Transverse colon (tissue), 4 donors: ENCODE measurements at regions not wholly inside any gene's neighbourhood (a gene's known extent, or its start where the extent isn't known, plus 50 kb on each side); places are given as distances from the start of the nearest gene placed in this dataset.

Experiments
- EP300 ChIP-seq: sonication (generic); formaldehyde crosslinking; IDR thresholded peaks from one replicate; pipeline ENCODE4 v1.6.1; 2017; ENCODE audit warnings: antibody characterized with exemption, low read depth
- POLR2A ChIP-seq: fragments of 450-650 bp; IDR thresholded peaks from one replicate; pipeline ENCODE4 v1.6.1; 2016; ENCODE audit warnings: antibody characterized with exemption, mild to moderate bottlenecking, moderate library complexity
- POLR2AphosphoS5 ChIP-seq, 3 donors: sonication (generic); formaldehyde crosslinking; IDR thresholded peaks; one replicate each; pipeline ENCODE4 v1.6.1; 2016; ENCODE audit warnings: antibody characterized with exemption in 3 of 3
- TF ChIP-seq, protein P1 (sequence below), 5 experiments: fragments of 200-600 bp in 3 of 5; fragments of 450-650 bp in 2 of 5; sonication (generic) in 3 of 5; IDR thresholded peaks; 1 replicate in 2 of 5; 2 replicates in 3 of 5; pipeline ENCODE4 v1.5.1; 2016 to 2017; ENCODE audit warnings: antibody characterized with exemption in 5 of 5, inconsistent platforms in 3 of 5, mild to moderate bottlenecking in 2 of 5, moderate library complexity in 1 of 5

DNA sequence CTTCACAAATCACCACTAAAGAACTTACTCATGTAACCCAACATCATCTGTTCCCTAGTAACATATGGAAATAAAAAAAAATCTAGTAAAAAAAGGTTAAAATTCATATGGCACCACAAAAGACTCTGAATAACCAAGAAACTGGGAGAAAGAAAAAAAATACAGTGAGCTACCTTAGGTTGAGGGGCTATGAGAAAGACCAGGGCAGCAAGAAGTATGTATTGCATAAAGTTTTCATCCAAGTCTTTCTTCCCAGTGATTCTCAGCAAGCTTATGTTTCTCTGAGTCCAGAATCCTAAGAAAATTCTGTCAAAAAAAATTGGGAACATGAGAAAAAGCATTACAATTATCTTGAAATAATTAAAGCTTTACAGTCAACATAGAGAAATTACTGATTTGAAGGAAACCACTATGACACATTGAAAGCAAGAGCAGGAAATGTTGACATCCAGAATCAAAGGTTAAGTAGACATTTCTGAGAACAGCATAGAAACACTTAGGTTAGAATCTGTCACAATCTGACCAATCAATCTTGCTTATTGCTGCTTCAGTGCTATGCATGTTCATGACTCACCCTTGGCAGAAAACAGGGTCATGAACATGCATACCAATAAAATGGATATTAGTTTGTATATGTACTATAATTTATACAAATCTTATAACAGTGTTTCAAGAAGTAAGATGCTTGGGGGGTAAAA lies 494.0 kb upstream of the POT1 start:
- TF ChIP-seq POLR2A (no peak), POLR2AphosphoS5 (IDR thresholded peaks at IDR 0.05) (no peak), EP300 (no peak)
- TF ChIP-seq, protein P1, sequence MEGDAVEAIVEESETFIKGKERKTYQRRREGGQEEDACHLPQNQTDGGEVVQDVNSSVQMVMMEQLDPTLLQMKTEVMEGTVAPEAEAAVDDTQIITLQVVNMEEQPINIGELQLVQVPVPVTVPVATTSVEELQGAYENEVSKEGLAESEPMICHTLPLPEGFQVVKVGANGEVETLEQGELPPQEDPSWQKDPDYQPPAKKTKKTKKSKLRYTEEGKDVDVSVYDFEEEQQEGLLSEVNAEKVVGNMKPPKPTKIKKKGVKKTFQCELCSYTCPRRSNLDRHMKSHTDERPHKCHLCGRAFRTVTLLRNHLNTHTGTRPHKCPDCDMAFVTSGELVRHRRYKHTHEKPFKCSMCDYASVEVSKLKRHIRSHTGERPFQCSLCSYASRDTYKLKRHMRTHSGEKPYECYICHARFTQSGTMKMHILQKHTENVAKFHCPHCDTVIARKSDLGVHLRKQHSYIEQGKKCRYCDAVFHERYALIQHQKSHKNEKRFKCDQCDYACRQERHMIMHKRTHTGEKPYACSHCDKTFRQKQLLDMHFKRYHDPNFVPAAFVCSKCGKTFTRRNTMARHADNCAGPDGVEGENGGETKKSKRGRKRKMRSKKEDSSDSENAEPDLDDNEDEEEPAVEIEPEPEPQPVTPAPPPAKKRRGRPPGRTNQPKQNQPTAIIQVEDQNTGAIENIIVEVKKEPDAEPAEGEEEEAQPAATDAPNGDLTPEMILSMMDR (IDR thresholded peaks at IDR 0.05): no peak
